Stimulated activated naive CD8-positive, alpha-beta T cell treated with anti-CD3 and anti-CD28 coated beads, Interleukin-15, amount 100 ng/mL, for 72 hours (primary cell): ENCODE measurements at regions not wholly inside any gene's neighbourhood (a gene's known extent, or its start where the extent isn't known, plus 50 kb on each side); places are given as distances from the start of the nearest gene placed in this dataset.

ENCODE experiments used
- ATAC-seq: fragments of 150-1000 bp; cut with Tn5 transposase; 2 replicates; pipeline ENCODE4 v1.10.0; 2021; ENCODE audit warnings: mild to moderate bottlenecking, moderate library complexity
- DNase-seq, 2 donors: peaks; one replicate each; pipeline ENCODE4 v3.0.0; 2021 to 2022
- H3K27ac Mint-ChIP-seq, 2 donors: one replicate each; pipeline ENCODE4 v1.8.0; 2022; ENCODE audit warnings: mild to moderate bottlenecking in 2 of 2, mixed read lengths in 2 of 2, moderate library complexity in 2 of 2
- H3K27me3 Mint-ChIP-seq: one replicate; pipeline ENCODE4 v1.8.0; 2022; ENCODE audit warnings: mixed read lengths
- H3K4me1 Mint-ChIP-seq: one replicate; pipeline ENCODE4 v1.8.0; 2022; ENCODE audit warnings: mild to moderate bottlenecking, mixed read lengths
- H3K4me3 Mint-ChIP-seq, 2 donors: one replicate each; pipeline ENCODE4 v1.8.0; 2022; ENCODE audit warnings: mild to moderate bottlenecking in 2 of 2, mixed read lengths in 2 of 2, moderate library complexity in 1 of 2
- H3K9me3 Mint-ChIP-seq, 2 donors: one replicate each; pipeline ENCODE4 v1.8.0; 2022; ENCODE audit warnings: mixed read lengths in 2 of 2

- Mint-ChIP-seq H3K27me3 (no peaks in the 10 kb centered on the region), H3K27ac (no peak overlapping the region), H3K9me3 (peaks cover 27 to 52% of the 10 kb centered on the region in 2 donors), H3K4me3 (no peak overlapping the region), H3K4me1 (no peaks in the 10 kb centered on the region)
- ATAC-seq, result no peak
- DNase-seq, result no peak
Observed at GRCh38 chr1:187464320-187464719, 635.6 kb downstream of the PLA2G4A start.

GRCh38 chr1:187465441-187465840, 636.7 kb downstream of the PLA2G4A start:
- Mint-ChIP-seq H3K9me3 (peaks cover 23 to 50% of the 10 kb centered on the region in 2 donors), H3K27ac (no peak overlapping the region), H3K4me3 (no peak overlapping the region), H3K4me1 (no peaks in the 10 kb centered on the region), H3K27me3 (no peaks in the 10 kb centered on the region)
- DNase-seq (no peak), ATAC-seq (no peak)

- H3K27me3 Mint-ChIP-seq, result no peaks in the 10 kb centered on the region
- no peak overlapping the region for H3K27ac Mint-ChIP-seq
- DNase-seq (no peak), ATAC-seq (no peak)
- no peak overlapping the region for H3K4me3 Mint-ChIP-seq
- H3K9me3 Mint-ChIP-seq, result peaks cover 10 to 27% of the 10 kb centered on the region in 2 donors
- no peaks in the 10 kb centered on the region for H3K4me1 Mint-ChIP-seq
Observed at GRCh38 chr1:187469836-187470235, 641.1 kb downstream of the PLA2G4A start.

- no peaks in the 10 kb centered on the region for H3K27me3 Mint-ChIP-seq
- ATAC-seq (no peak), DNase-seq (no peak)
- H3K4me3 Mint-ChIP-seq, result no peak overlapping the region
- no peaks in the 10 kb centered on the region for H3K4me1 Mint-ChIP-seq
- peaks cover 12 to 20% of the 10 kb centered on the region in 2 donors for H3K9me3 Mint-ChIP-seq
- no peak overlapping the region for H3K27ac Mint-ChIP-seq
Observed at GRCh38 chr1:187471555-187471954, 642.8 kb downstream of the PLA2G4A start.

GRCh38 chr1:187474336-187474735, 645.6 kb downstream of the PLA2G4A start:
- no peaks in the 10 kb centered on the region for H3K27me3 Mint-ChIP-seq
- DNase-seq (no peak), ATAC-seq (no peak)
- no peaks in the 10 kb centered on the region for H3K4me1 Mint-ChIP-seq
- H3K27ac Mint-ChIP-seq, result no peak overlapping the region
- no peak overlapping the region for H3K4me3 Mint-ChIP-seq
- peaks cover 19 to 27% of the 10 kb centered on the region in 2 donors for H3K9me3 Mint-ChIP-seq

GRCh38 chr1:187476671-187477070, 647.9 kb downstream of the PLA2G4A start:
- Mint-ChIP-seq H3K27ac (no peak overlapping the region), H3K4me3 (no peak overlapping the region), H3K4me1 (no peaks in the 10 kb centered on the region), H3K27me3 (no peaks in the 10 kb centered on the region), H3K9me3 (peaks cover 19 to 27% of the 10 kb centered on the region in 2 donors)
- ATAC-seq (no peak), DNase-seq (no peak)

- peaks cover 16 to 27% of the 10 kb centered on the region in 2 donors for H3K9me3 Mint-ChIP-seq
- no peaks in the 10 kb centered on the region for H3K4me1 Mint-ChIP-seq
- H3K4me3 Mint-ChIP-seq, result no peak overlapping the region
- DNase-seq (no peak), ATAC-seq (no peak)
- no peak overlapping the region for H3K27ac Mint-ChIP-seq
- no peaks in the 10 kb centered on the region for H3K27me3 Mint-ChIP-seq
Observed at GRCh38 chr1:187477103-187477502, 648.4 kb downstream of the PLA2G4A start.

GRCh38 chr1:187477535-187477934, 648.8 kb downstream of the PLA2G4A start:
- Mint-ChIP-seq H3K4me1 (no peaks in the 10 kb centered on the region), H3K27ac (no peak overlapping the region), H3K9me3 (peaks cover 12 to 27% of the 10 kb centered on the region in 2 donors), H3K4me3 (no peak overlapping the region), H3K27me3 (no peaks in the 10 kb centered on the region)
- DNase-seq (no peak), ATAC-seq (no peak)

- DNase-seq (no peak), ATAC-seq (no peak)
- Mint-ChIP-seq H3K27ac (no peak overlapping the region), H3K27me3 (no peaks in the 10 kb centered on the region), H3K4me1 (no peaks in the 10 kb centered on the region), H3K9me3 (peaks cover 9 to 15% of the 10 kb centered on the region in 2 donors), H3K4me3 (no peak overlapping the region)
Observed at GRCh38 chr1:187481581-187482148, 652.9 kb downstream of the PLA2G4A start.

GRCh38 chr1:187490266-187490665, 661.5 kb downstream of the PLA2G4A start:
- no peaks in the 10 kb centered on the region for H3K9me3 Mint-ChIP-seq
- H3K4me1 Mint-ChIP-seq, result no peaks in the 10 kb centered on the region
- ATAC-seq (no peak), DNase-seq (no peak)
- no peak overlapping the region for H3K4me3 Mint-ChIP-seq
- no peaks in the 10 kb centered on the region for H3K27me3 Mint-ChIP-seq
- H3K27ac Mint-ChIP-seq, result no peak overlapping the region

GRCh38 chr1:187491082-187491720, 662.5 kb downstream of the PLA2G4A start:
- H3K4me1 Mint-ChIP-seq, result no peaks in the 10 kb centered on the region
- no peak for DNase-seq

GRCh38 chr1:187498028-187498427, 669.3 kb downstream of the PLA2G4A start:
- no peak for ATAC-seq
- Mint-ChIP-seq H3K27me3 (no peaks in the 10 kb centered on the region), H3K27ac (no peak overlapping the region), H3K4me3 (no peak overlapping the region), H3K9me3 (peaks cover 0 to 4% of the 10 kb centered on the region in 2 donors), H3K4me1 (no peaks in the 10 kb centered on the region)
- no peak for DNase-seq

More at GRCh38 chr1:187491082-187491720, 662.5 kb downstream of the PLA2G4A start:
- H3K9me3 Mint-ChIP-seq, result no peaks in the 10 kb centered on the region
- H3K27ac Mint-ChIP-seq, result no peak overlapping the region
- H3K4me3 Mint-ChIP-seq, result no peak overlapping the region
- H3K27me3 Mint-ChIP-seq, result no peaks in the 10 kb centered on the region
- no peak for ATAC-seq

GRCh38 chr1:187504779-187505178, 676.0 kb downstream of the PLA2G4A start:
- H3K9me3 Mint-ChIP-seq, result peaks cover 17 to 22% of the 10 kb centered on the region in 2 donors
- H3K4me1 Mint-ChIP-seq, result no peaks in the 10 kb centered on the region
- H3K27me3 Mint-ChIP-seq, result no peaks in the 10 kb centered on the region
- no peak overlapping the region for H3K4me3 Mint-ChIP-seq
- H3K27ac Mint-ChIP-seq, result no peak overlapping the region
- DNase-seq (no peak), ATAC-seq (no peak)

- Mint-ChIP-seq H3K9me3 (peaks cover 26 to 28% of the 10 kb centered on the region in 2 donors), H3K27ac (no peak overlapping the region), H3K4me1 (no peaks in the 10 kb centered on the region), H3K27me3 (no peaks in the 10 kb centered on the region), H3K4me3 (no peak overlapping the region)
- ATAC-seq (no peak), DNase-seq (no peak)
Observed at GRCh38 chr1:187509091-187509490, 680.3 kb downstream of the PLA2G4A start.

GRCh38 chr1:187513190-187513589, 684.4 kb downstream of the PLA2G4A start:
- ATAC-seq, result no peak

GRCh38 chr1:187514110-187514509, 685.4 kb downstream of the PLA2G4A start:
- Mint-ChIP-seq H3K4me3 (no peak overlapping the region), H3K4me1 (no peaks in the 10 kb centered on the region)

More at GRCh38 chr1:187513190-187513589, 684.4 kb downstream of the PLA2G4A start:
- DNase-seq, result no peak
- Mint-ChIP-seq H3K27ac (no peak overlapping the region), H3K27me3 (no peaks in the 10 kb centered on the region), H3K9me3 (peaks cover 7 to 15% of the 10 kb centered on the region in 2 donors), H3K4me3 (no peak overlapping the region), H3K4me1 (no peaks in the 10 kb centered on the region)

More at GRCh38 chr1:187514110-187514509, 685.4 kb downstream of the PLA2G4A start:
- ATAC-seq (no peak), DNase-seq (no peak)
- Mint-ChIP-seq H3K27me3 (no peaks in the 10 kb centered on the region), H3K27ac (no peak overlapping the region), H3K9me3 (peaks cover 7 to 10% of the 10 kb centered on the region in 2 donors)
